Left kidney (tissue), 1 donor: ENCODE measurements at regions not wholly inside any gene's neighbourhood (a gene's known extent, or its start where the extent isn't known, plus 50 kb on each side); places are given as distances from the start of the nearest gene placed in this dataset.
"Not testable (repeated sequence)": the region's sequence is repeated elsewhere in the genome, so short reads cannot be mapped to it uniquely, and the experiment has no call there.

ENCODE experiments used
- DNase-seq: peaks from one replicate; pipeline ENCODE4 v3.0.0-alpha.2; 2013

GRCh38 chr1:222865718-222866117 lies 50.9 kb downstream of the DISP1 start:
- no peak for DNase-seq

- no peak for DNase-seq
Measured at GRCh38 chr1:222867316-222867715, 52.5 kb downstream of the DISP1 start.

GRCh38 chr1:222876182-222876581 lies 61.3 kb downstream of the DISP1 start:
- DNase-seq: no peak

GRCh38 chr1:222877854-222878253 lies 63.0 kb downstream of the DISP1 start:
- DNase-seq: no peak

GRCh38 chr1:222880587-222880986 lies 65.7 kb downstream of the DISP1 start:
- DNase-seq: no peak

- DNase-seq: no peak
Measured at GRCh38 chr1:222886194-222886854, 71.5 kb downstream of the DISP1 start.

GRCh38 chr1:222886878-222887351 lies 72.1 kb downstream of the DISP1 start:
- DNase-seq: no peak

GRCh38 chr1:222889440-222889839 lies 74.6 kb downstream of the DISP1 start:
- no peak for DNase-seq

GRCh38 chr1:222890716-222891115 lies 75.9 kb downstream of the DISP1 start:
- no peak for DNase-seq

GRCh38 chr1:222891578-222891977 lies 76.7 kb downstream of the DISP1 start:
- no peak for DNase-seq

- DNase-seq: peak; percentile 26
Measured at GRCh38 chr1:222892137-222892769, 77.4 kb downstream of the DISP1 start.

- no peak for DNase-seq
Measured at GRCh38 chr1:222893255-222893654, 78.4 kb downstream of the DISP1 start.

GRCh38 chr1:222894331-222894730 lies 79.5 kb downstream of the DISP1 start:
- no peak for DNase-seq

- DNase-seq: no peak
Measured at GRCh38 chr1:222896630-222897526, 82.0 kb downstream of the DISP1 start.

GRCh38 chr1:222897527-222898190 lies 82.8 kb downstream of the DISP1 start:
- DNase-seq: no peak

- no peak for DNase-seq
Measured at GRCh38 chr1:222898191-222898527, 83.3 kb downstream of the DISP1 start.

- no peak for DNase-seq
Measured at GRCh38 chr1:222899471-222899870, 84.6 kb downstream of the DISP1 start.

GRCh38 chr1:222904451-222904850 lies 89.6 kb downstream of the DISP1 start:
- DNase-seq: no peak

GRCh38 chr1:222905151-222905550 lies 90.3 kb downstream of the DISP1 start:
- DNase-seq: no peak

- DNase-seq: not testable (repeated sequence)
Measured at GRCh38 chr1:222906271-222906739, 91.5 kb downstream of the DISP1 start.

GRCh38 chr1:222909586-222909985 lies 94.7 kb downstream of the DISP1 start:
- DNase-seq: no peak

GRCh38 chr1:222910699-222911098 lies 95.9 kb downstream of the DISP1 start:
- no peak for DNase-seq
